Sigmoid colon (tissue), 4 donors: ENCODE measurements at regions not wholly inside any gene's neighbourhood (a gene's known extent, or its start where the extent isn't known, plus 50 kb on each side); places are given as distances from the start of the nearest gene placed in this dataset.

Experiments
- EP300 ChIP-seq, 4 donors: sonication (generic); formaldehyde crosslinking; IDR thresholded peaks; one replicate each; pipeline ENCODE4 v1.6.1; 2017; ENCODE audit warnings: antibody characterized with exemption in 4 of 4
- POLR2A ChIP-seq, 2 donors: fragments of 450-650 bp; IDR thresholded peaks; one replicate each; pipeline ENCODE4 v1.6.1; 2016; ENCODE audit warnings: antibody characterized with exemption in 2 of 2, mild to moderate bottlenecking in 2 of 2, moderate library complexity in 2 of 2
- POLR2AphosphoS5 ChIP-seq, 4 donors: sonication (generic); formaldehyde crosslinking; IDR thresholded peaks; one replicate each; pipeline ENCODE4 v1.6.1; 2017; ENCODE audit warnings: antibody characterized with exemption in 4 of 4
- TF ChIP-seq, protein P1 (sequence below), 4 experiments: fragments of 450-650 bp in 3 of 4; fragments of 200-600 bp in 1 of 4; IDR thresholded peaks; one replicate each; pipeline ENCODE4 v1.5.1; 2016 to 2019; ENCODE audit warnings: antibody characterized with exemption in 4 of 4, mild to moderate bottlenecking in 3 of 4, moderate library complexity in 2 of 4

DNA sequence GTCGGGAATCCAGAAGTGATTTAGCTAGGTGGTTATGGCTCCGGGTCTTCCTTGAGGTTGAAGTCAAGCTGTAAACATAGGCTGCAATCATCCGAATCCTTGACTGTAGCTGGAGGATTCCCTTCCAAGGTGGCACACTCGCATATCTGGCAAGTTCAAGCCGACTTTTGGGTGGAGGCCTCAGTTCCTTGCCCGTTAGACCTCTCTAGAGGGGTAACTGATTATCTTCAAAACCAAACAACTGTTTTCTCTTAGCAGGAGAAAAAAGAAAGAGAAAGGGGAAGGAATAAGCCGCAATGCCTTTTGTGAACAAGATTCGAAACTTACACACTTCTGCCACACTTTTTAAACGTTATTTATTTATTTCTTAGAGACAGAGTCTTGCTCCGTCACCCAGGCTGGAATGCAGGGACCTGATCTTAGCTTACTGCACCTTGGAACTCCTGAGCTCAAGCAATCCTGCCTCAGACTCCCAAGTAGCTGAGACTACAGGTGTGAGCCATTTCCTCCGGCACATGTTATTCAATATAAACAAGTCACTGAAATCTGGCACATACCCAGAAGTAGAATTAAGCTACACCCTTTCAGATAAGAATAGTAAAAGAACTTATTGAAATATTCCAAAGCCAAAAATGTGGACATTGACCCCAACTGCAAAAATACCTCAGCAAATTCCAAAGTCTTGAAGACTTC is 76.3 kb downstream of the HFE start:
- TF ChIP-seq POLR2AphosphoS5 (IDR thresholded peaks at IDR 0.05) (no peak), POLR2A (IDR thresholded peaks at IDR 0.05) (no peak), EP300 (IDR thresholded peaks at IDR 0.05) (no peak)
- TF ChIP-seq, protein P1, sequence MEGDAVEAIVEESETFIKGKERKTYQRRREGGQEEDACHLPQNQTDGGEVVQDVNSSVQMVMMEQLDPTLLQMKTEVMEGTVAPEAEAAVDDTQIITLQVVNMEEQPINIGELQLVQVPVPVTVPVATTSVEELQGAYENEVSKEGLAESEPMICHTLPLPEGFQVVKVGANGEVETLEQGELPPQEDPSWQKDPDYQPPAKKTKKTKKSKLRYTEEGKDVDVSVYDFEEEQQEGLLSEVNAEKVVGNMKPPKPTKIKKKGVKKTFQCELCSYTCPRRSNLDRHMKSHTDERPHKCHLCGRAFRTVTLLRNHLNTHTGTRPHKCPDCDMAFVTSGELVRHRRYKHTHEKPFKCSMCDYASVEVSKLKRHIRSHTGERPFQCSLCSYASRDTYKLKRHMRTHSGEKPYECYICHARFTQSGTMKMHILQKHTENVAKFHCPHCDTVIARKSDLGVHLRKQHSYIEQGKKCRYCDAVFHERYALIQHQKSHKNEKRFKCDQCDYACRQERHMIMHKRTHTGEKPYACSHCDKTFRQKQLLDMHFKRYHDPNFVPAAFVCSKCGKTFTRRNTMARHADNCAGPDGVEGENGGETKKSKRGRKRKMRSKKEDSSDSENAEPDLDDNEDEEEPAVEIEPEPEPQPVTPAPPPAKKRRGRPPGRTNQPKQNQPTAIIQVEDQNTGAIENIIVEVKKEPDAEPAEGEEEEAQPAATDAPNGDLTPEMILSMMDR (IDR thresholded peaks at IDR 0.05) = no peak
